Peyer's patch (tissue), 4 donors: ENCODE measurements at regions not wholly inside any gene's neighbourhood (a gene's known extent, or its start where the extent isn't known, plus 50 kb on each side); places are given as distances from the start of the nearest gene placed in this dataset.

ENCODE experiments used
- POLR2A ChIP-seq, 2 donors: fragments of 450-650 bp; IDR thresholded peaks; one replicate each; pipeline ENCODE4 v1.5.1; 2017; ENCODE audit warnings: antibody characterized with exemption in 2 of 2, mild to moderate bottlenecking in 2 of 2, moderate library complexity in 2 of 2
- TF ChIP-seq, protein P1 (sequence below), 6 experiments: fragments of 450-650 bp in 4 of 6; fragments of 200-600 bp in 2 of 6; sonication (generic) in 1 of 6; IDR thresholded peaks; one replicate each; pipeline ENCODE4 v1.5.1; 2017 to 2019; ENCODE audit warnings: antibody characterized with exemption in 6 of 6, mild to moderate bottlenecking in 3 of 6, moderate library complexity in 1 of 6

DNA sequence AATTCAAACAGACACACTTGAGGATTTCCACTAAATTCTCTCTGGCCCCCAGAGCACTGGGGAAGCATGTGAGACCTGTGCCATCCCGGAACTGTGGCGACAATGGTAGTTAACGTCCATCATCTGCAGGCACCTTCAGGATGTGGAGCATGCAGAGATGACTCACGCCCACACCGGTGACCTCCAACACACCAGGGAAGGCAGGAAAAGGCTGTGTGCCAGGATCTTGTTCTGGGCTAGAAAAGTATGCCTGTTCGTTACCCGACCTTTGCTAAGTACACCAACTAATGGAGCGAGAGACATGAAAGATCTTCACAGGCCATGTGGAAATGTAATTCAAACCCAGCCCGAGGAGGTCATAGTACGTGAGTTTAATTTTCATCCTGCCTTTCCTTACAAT lies 208.8 kb downstream of the MELK start:
- TF ChIP-seq, protein P1, sequence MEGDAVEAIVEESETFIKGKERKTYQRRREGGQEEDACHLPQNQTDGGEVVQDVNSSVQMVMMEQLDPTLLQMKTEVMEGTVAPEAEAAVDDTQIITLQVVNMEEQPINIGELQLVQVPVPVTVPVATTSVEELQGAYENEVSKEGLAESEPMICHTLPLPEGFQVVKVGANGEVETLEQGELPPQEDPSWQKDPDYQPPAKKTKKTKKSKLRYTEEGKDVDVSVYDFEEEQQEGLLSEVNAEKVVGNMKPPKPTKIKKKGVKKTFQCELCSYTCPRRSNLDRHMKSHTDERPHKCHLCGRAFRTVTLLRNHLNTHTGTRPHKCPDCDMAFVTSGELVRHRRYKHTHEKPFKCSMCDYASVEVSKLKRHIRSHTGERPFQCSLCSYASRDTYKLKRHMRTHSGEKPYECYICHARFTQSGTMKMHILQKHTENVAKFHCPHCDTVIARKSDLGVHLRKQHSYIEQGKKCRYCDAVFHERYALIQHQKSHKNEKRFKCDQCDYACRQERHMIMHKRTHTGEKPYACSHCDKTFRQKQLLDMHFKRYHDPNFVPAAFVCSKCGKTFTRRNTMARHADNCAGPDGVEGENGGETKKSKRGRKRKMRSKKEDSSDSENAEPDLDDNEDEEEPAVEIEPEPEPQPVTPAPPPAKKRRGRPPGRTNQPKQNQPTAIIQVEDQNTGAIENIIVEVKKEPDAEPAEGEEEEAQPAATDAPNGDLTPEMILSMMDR (IDR thresholded peaks at IDR 0.05) = no peak
- no peak for TF ChIP-seq POLR2A (IDR thresholded peaks at IDR 0.05)
